Large intestine (tissue), 3 donors: ENCODE measurements at regions not wholly inside any gene's neighbourhood (a gene's known extent, or its start where the extent isn't known, plus 50 kb on each side); places are given as distances from the start of the nearest gene placed in this dataset.
A peak's percentile ranks its signal among the peaks of the same experiment; 100 is the strongest.

Experiments
- DNase-seq, 2 donors: peaks; one replicate each; pipeline versions ENCODE4 v3.0.0 to v3.0.0-alpha.2; 2013
- H3K27ac ChIP-seq: one replicate; pipeline ENCODE4 v1.5.1; 2013; ENCODE audit warnings: low read length
- H3K27me3 ChIP-seq: 2 replicates; pipeline ENCODE4 v1.6.1; 2013; ENCODE audit warnings: low read length; ENCODE audit not compliant: control insufficient read depth, insufficient read depth
- H3K36me3 ChIP-seq: 2 replicates; pipeline ENCODE4 v1.6.1; 2013; ENCODE audit warnings: low read length; ENCODE audit not compliant: control insufficient read depth, insufficient read depth
- H3K4me1 ChIP-seq: one replicate; pipeline ENCODE4 v1.6.1; 2013; ENCODE audit warnings: low read length; ENCODE audit not compliant: control insufficient read depth, insufficient read depth
- H3K4me3 ChIP-seq: one replicate; pipeline ENCODE4 v1.5.1; 2013; ENCODE audit warnings: low read length
- H3K9me3 ChIP-seq: one replicate; pipeline ENCODE4 v1.6.1; 2013; ENCODE audit warnings: mild to moderate bottlenecking, low read depth, low read length, moderate library complexity; ENCODE audit not compliant: control insufficient read depth
- WGBS: methylation state at CpG from one replicate; pipeline ENCODE4 v1.1.5; 2013; ENCODE audit warnings: low lambda C conversion rate; ENCODE audit not compliant: insufficient coverage; 5-methylcytosine and 5-hydroxymethylcytosine counted together

DNA sequence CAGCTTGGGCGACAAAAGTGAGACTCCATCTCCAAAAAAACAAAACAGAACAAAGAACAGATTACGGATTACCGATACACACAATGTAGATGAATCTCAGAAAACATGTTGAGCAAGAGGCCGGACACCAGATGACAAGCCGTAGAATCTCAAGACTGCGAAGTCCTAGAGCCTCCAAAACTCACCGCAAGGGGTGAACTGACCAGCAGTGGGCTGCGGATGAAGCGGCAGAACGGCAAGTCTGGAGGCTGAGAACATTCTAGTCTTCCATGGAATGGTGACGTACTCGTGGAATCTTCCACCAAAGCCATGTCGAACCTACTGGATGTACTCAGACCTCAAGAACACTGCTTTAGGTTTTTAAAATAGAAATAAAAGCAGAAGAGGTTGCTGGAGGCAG, 198.8 kb downstream of the NDUFA10 start:
- H3K9me3 ChIP-seq, result no peaks in the 10 kb centered on the region
- no peak overlapping the region for H3K27ac ChIP-seq
- WGBS, result 87% methylated on average over 3 of the region's 13 CpGs
- H3K27me3 ChIP-seq, result no peaks in the 10 kb centered on the region
- H3K36me3 ChIP-seq, result no peaks in the 10 kb centered on the region
- H3K4me3 ChIP-seq, result no peak overlapping the region
- peaks cover 3% of the 10 kb centered on the region for H3K4me1 ChIP-seq
- no peak for DNase-seq

- no CpG with 5 or more reads among the region's 5 CpGs for WGBS
- Histone ChIP-seq H3K4me3 (no peak overlapping the region), H3K27ac (no peak overlapping the region), H3K9me3 (no peaks in the 10 kb centered on the region), H3K4me1 (no peaks in the 10 kb centered on the region), H3K36me3 (no peaks in the 10 kb centered on the region), H3K27me3 (no peaks in the 10 kb centered on the region)
- no peak for DNase-seq
Measured at GRCh38 chr2:239825705-239825979, 199.5 kb downstream of the NDUFA10 start.

- H3K27ac ChIP-seq, result no peak overlapping the region
- no peaks in the 10 kb centered on the region for H3K9me3 ChIP-seq
- H3K4me3 ChIP-seq, result no peak overlapping the region
- H3K36me3 ChIP-seq, result no peaks in the 10 kb centered on the region
- no peaks in the 10 kb centered on the region for H3K27me3 ChIP-seq
- H3K4me1 ChIP-seq, result no peaks in the 10 kb centered on the region
- 70% methylated on average over 2 of the region's 17 CpGs for WGBS
- no peak for DNase-seq
Measured at GRCh38 chr2:239824866-239825704, 200.1 kb downstream of the NDUFA10 start.

DNA sequence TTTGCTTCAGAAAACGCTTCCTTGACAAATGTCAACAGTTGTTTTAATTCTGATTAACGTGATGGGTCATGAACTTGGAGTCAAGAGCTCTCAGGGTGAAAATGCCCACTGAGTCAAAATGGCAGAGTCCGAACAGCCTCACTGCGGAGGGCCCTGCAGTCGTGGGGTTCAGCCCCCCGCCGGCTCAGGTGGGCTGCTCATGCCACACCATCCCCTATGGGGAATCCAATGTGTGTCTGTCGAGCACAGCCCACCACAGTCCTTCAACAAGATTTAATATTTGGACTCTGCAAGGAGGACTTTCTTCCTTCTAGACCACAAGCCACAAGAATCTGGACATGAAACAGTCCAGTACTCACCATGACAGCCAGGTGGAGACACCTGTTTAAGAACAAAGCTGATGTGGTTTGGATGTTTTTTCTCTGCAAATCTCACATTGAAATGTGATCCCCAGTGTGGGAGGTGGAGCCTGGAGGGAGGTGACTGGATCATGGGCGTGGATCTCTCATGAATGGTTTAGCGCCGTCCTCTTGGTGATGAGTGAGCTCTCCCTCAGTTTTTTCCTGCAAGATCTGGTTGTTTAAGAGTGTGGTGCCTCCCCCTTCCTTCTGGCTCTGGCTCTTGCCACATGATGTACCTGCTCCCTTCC, 201.0 kb downstream of the NDUFA10 start:
- no CpG with 5 or more reads among the region's 11 CpGs for WGBS
- DNase-seq, result peak in 1 of 2 donors; percentile 6

DNA sequence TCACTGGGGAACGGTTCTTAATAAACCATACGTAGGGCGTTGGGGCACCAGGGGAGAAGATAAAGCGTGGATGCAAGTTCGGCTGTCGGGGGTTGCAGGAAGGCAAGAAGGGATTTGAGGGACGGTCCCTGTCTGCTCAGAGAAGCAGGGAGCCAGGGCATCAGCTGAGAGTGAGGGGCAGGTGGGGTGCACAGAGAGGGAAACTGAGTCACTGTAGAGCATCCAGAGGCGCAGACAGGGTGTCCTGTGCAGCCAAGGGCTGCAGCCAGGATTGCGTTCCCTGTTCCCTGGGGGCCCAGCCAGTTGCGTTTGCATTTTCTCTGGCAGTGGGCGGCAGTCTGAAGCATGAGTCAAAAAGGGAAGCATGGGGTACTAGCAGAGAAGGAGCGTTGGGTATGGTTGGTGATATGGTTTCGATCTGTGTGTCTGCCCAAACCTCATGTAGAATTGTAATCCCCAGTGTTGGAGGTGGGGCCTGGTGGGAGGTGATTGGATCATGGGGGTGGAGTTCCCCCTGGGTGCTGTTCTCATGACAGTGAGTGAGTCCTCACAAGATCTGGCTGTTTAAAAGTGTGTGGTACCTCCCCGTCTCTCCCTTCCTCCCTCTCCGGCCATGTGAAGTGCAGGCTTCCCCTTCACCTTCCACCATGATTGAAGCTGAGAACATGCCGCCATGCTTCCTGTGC, 202.9 kb downstream of the NDUFA10 start:
- no peak for DNase-seq
- H3K9me3 ChIP-seq, result no peaks in the 10 kb centered on the region
- no peaks in the 10 kb centered on the region for H3K36me3 ChIP-seq
- H3K4me3 ChIP-seq, result no peak overlapping the region
- H3K27ac ChIP-seq, result no peak overlapping the region
- no CpG with 5 or more reads among the region's 16 CpGs for WGBS
- H3K4me1 ChIP-seq, result no peaks in the 10 kb centered on the region
- no peaks in the 10 kb centered on the region for H3K27me3 ChIP-seq

More for the DNA sequence above, 201.0 kb downstream of the NDUFA10 start:
- Histone ChIP-seq H3K27me3 (no peaks in the 10 kb centered on the region), H3K36me3 (no peaks in the 10 kb centered on the region), H3K9me3 (no peaks in the 10 kb centered on the region), H3K4me1 (no peaks in the 10 kb centered on the region), H3K27ac (no peak overlapping the region), H3K4me3 (no peak overlapping the region)

GRCh38 chr2:239821694-239822075, 203.5 kb downstream of the NDUFA10 start:
- H3K4me1 ChIP-seq, result no peaks in the 10 kb centered on the region
- WGBS, result no CpG with 5 or more reads among the region's 4 CpGs
- H3K4me3 ChIP-seq, result no peak overlapping the region

GRCh38 chr2:239820836-239821693, 204.1 kb downstream of the NDUFA10 start:
- Histone ChIP-seq H3K27ac (no peak overlapping the region), H3K9me3 (no peaks in the 10 kb centered on the region), H3K4me1 (no peaks in the 10 kb centered on the region), H3K27me3 (no peaks in the 10 kb centered on the region), H3K36me3 (no peaks in the 10 kb centered on the region), H3K4me3 (no peak overlapping the region)
- DNase-seq, result no peak
- WGBS, result no CpG with 5 or more reads among the region's 16 CpGs

More at GRCh38 chr2:239821694-239822075, 203.5 kb downstream of the NDUFA10 start:
- DNase-seq, result no peak
- H3K36me3 ChIP-seq, result no peaks in the 10 kb centered on the region
- H3K27me3 ChIP-seq, result no peaks in the 10 kb centered on the region
- H3K27ac ChIP-seq, result no peak overlapping the region
- H3K9me3 ChIP-seq, result no peaks in the 10 kb centered on the region

GRCh38 chr2:239819974-239820555, 205.1 kb downstream of the NDUFA10 start:
- Histone ChIP-seq H3K4me1 (no peaks in the 10 kb centered on the region), H3K27ac (no peak overlapping the region), H3K27me3 (no peaks in the 10 kb centered on the region), H3K9me3 (no peaks in the 10 kb centered on the region), H3K36me3 (no peaks in the 10 kb centered on the region), H3K4me3 (no peak overlapping the region)
- DNase-seq, result no peak
- WGBS, result no CpG with 5 or more reads among the region's 17 CpGs

GRCh38 chr2:239819091-239819973, 205.8 kb downstream of the NDUFA10 start:
- no CpG with 5 or more reads among the region's 17 CpGs for WGBS
- DNase-seq, result no peak
- H3K4me3 ChIP-seq, result no peak overlapping the region

More at GRCh38 chr2:239819091-239819973, 205.8 kb downstream of the NDUFA10 start:
- Histone ChIP-seq H3K27me3 (no peaks in the 10 kb centered on the region), H3K4me1 (peaks cover 2% of the 10 kb centered on the region), H3K36me3 (no peaks in the 10 kb centered on the region), H3K27ac (no peak overlapping the region), H3K9me3 (no peaks in the 10 kb centered on the region)
